GM23338 (cell line): ENCODE measurements at regions not wholly inside any gene's neighbourhood (a gene's known extent, or its start where the extent isn't known, plus 50 kb on each side); places are given as distances from the start of the nearest gene placed in this dataset.

ENCODE experiments used
- ATAC-seq: fragments of 200-7000 bp; cut with Tn5 transposase; 3 replicates; pipeline ENCODE4 v1.9.1; 2020
- DNase-seq: peaks from one replicate; pipeline ENCODE4 v3.0.0-alpha.2; 2015; ENCODE audit warnings: low spot score
- H2AFZ ChIP-seq: fragments of 200-600 bp; sonication (generic); 2 replicates; pipeline ENCODE4 v1.8.0; 2016; ENCODE audit warnings: antibody characterized with exemption, mild to moderate bottlenecking, moderate library complexity
- H3F3A ChIP-seq: fragments of 200-600 bp; sonication (generic); replicated peaks from 2 replicates; pipeline ENCODE4 v1.8.0; 2017; ENCODE audit warnings: antibody characterized with exemption, mixed run types, low read depth
- H3K27ac ChIP-seq: fragments of 200-600 bp; sonication (generic); 2 replicates; pipeline ENCODE4 v1.6.1; 2016; ENCODE audit warnings: low read depth
- H3K27me3 ChIP-seq: fragments of 200-600 bp; sonication (generic); 2 replicates; pipeline ENCODE4 v1.8.0; 2016; ENCODE audit warnings: mild to moderate bottlenecking, mixed run types, moderate library complexity; ENCODE audit not compliant: insufficient read depth
- H3K36me3 ChIP-seq: fragments of 200-600 bp; sonication (generic); 2 replicates; pipeline ENCODE4 v1.8.0; 2016; ENCODE audit warnings: mild to moderate bottlenecking; ENCODE audit not compliant: insufficient read depth
- H3K4me1 ChIP-seq: fragments of 200-600 bp; sonication (generic); 2 replicates; pipeline ENCODE4 v1.8.0; 2016; ENCODE audit warnings: mild to moderate bottlenecking, moderate library complexity; ENCODE audit not compliant: insufficient read depth
- H3K4me2 ChIP-seq: fragments of 200-600 bp; sonication (generic); 2 replicates; pipeline ENCODE4 v1.7.1; 2017; ENCODE audit warnings: mixed run types
- H3K4me3 ChIP-seq: fragments of 200-600 bp; sonication (generic); 2 replicates; pipeline ENCODE4 v1.6.1; 2016; ENCODE audit warnings: mixed run types
- H3K79me2 ChIP-seq: fragments of 200-600 bp; sonication (generic); replicated peaks from 2 replicates; pipeline ENCODE4 v1.8.0; 2017; ENCODE audit warnings: mild to moderate bottlenecking; ENCODE audit not compliant: insufficient read depth
- H3K9me2 ChIP-seq: fragments of 200-600 bp; sonication (generic); 2 replicates; pipeline ENCODE4 v1.8.0; 2017; ENCODE audit not compliant: insufficient read depth
- H4K20me1 ChIP-seq: fragments of 200-600 bp; sonication (generic); replicated peaks from 2 replicates; pipeline ENCODE4 v1.8.0; 2017; ENCODE audit warnings: mild to moderate bottlenecking; ENCODE audit not compliant: insufficient read depth
- H3K27ac Mint-ChIP-seq: 2 replicates; pipeline ENCODE4 v1.8.0; 2020; ENCODE audit warnings: inconsistent platforms, mild to moderate bottlenecking, moderate library complexity, mixed read lengths
- H3K27me3 Mint-ChIP-seq: 3 replicates; pipeline ENCODE4 v1.8.0; 2022; ENCODE audit warnings: low read depth, mild to moderate bottlenecking, moderate library complexity, mixed read lengths, inconsistent platforms; ENCODE audit not compliant: insufficient read depth, poor library complexity
- H3K36me3 Mint-ChIP-seq: 3 replicates; pipeline ENCODE4 v1.8.0; 2021; ENCODE audit warnings: low read depth, mild to moderate bottlenecking, inconsistent platforms, moderate library complexity, mixed read lengths
- H3K4me1 Mint-ChIP-seq: 3 replicates; pipeline ENCODE4 v1.8.0; 2020; ENCODE audit warnings: mild to moderate bottlenecking, inconsistent platforms, mixed read lengths
- H3K4me3 Mint-ChIP-seq: 3 replicates; pipeline ENCODE4 v1.8.0; 2021; ENCODE audit warnings: moderate library complexity, mild to moderate bottlenecking, inconsistent platforms, mixed read lengths
- H3K9me3 Mint-ChIP-seq: 3 replicates; pipeline ENCODE4 v1.8.0; 2020; ENCODE audit warnings: moderate library complexity, mild to moderate bottlenecking, inconsistent platforms, mixed read lengths
- CREB1 ChIP-seq: fragments of 250-450 bp; sonication (Bioruptor Pico); IDR thresholded peaks from 2 replicates; pipeline ENCODE4 v1.5.0; 2020; ENCODE audit warnings: low read depth, mild to moderate bottlenecking, moderate library complexity
- EZH2 ChIP-seq: fragments of 200-600 bp; sonication (generic); IDR thresholded peaks from one replicate; pipeline ENCODE4 v1.8.0; 2017; ENCODE audit warnings: antibody characterized with exemption, mild to moderate bottlenecking, low read depth; ENCODE audit not compliant: unreplicated experiment
- EZH2phosphoT487 ChIP-seq: fragments of 200-600 bp; sonication (generic); IDR thresholded peaks from one replicate; pipeline ENCODE4 v1.8.1; 2018; ENCODE audit warnings: antibody characterized with exemption; ENCODE audit not compliant: unreplicated experiment
- JUNB ChIP-seq: IDR thresholded peaks from one replicate; pipeline ENCODE4 v1.6.1; 2016; ENCODE audit warnings: antibody characterized with exemption; ENCODE audit not compliant: unreplicated experiment
- NANOG ChIP-seq: IDR thresholded peaks from 2 replicates; pipeline ENCODE4 v1.6.1; 2016; ENCODE audit warnings: antibody characterized with exemption, borderline replicate concordance
- POLR2AphosphoS5 ChIP-seq: IDR thresholded peaks from 2 replicates; pipeline ENCODE4 v1.6.1; 2016; ENCODE audit warnings: antibody characterized with exemption, low read depth
- STAT1 ChIP-seq: IDR thresholded peaks from one replicate; pipeline ENCODE4 v1.6.1; 2016; ENCODE audit warnings: antibody characterized with exemption; ENCODE audit not compliant: unreplicated experiment
- ZNF114 ChIP-seq: fragments of 250-450 bp; sonication (Bioruptor Pico); IDR thresholded peaks from 2 replicates; pipeline ENCODE4 v1.5.0; 2020; ENCODE audit warnings: mild to moderate bottlenecking, moderate library complexity
- ZNF331 ChIP-seq: fragments of 250-450 bp; sonication (Bioruptor Pico); IDR thresholded peaks from 2 replicates; pipeline ENCODE4 v1.5.0; 2020; ENCODE audit warnings: low read depth, mild to moderate bottlenecking, moderate library complexity
- TF ChIP-seq, protein P1 (sequence below): fragments of 250-450 bp; sonication (Bioruptor Pico); IDR thresholded peaks from 2 replicates; pipeline ENCODE4 v1.5.0; 2020; ENCODE audit warnings: mild to moderate bottlenecking, moderate library complexity
- TF ChIP-seq, protein P2 (sequence below): IDR thresholded peaks from one replicate; pipeline ENCODE4 v1.6.1; 2018; ENCODE audit warnings: antibody characterized with exemption; ENCODE audit not compliant: unreplicated experiment
- TF ChIP-seq, protein P3 (sequence below), 2 experiments: fragments of 200-600 bp in 1 of 2; sonication (generic) in 1 of 2; conservative IDR thresholded peaks; 2 replicates each; pipeline versions ENCODE4 v1.5.1 to v1.6.1; 2016 to 2017; ENCODE audit warnings: antibody characterized with exemption in 2 of 2, low read depth in 2 of 2, mild to moderate bottlenecking in 2 of 2, moderate library complexity in 1 of 2
- TF ChIP-seq, protein P4 (sequence below): IDR thresholded peaks from 2 replicates; pipeline ENCODE4 v1.6.1; 2016; ENCODE audit warnings: antibody characterized with exemption

DNA sequence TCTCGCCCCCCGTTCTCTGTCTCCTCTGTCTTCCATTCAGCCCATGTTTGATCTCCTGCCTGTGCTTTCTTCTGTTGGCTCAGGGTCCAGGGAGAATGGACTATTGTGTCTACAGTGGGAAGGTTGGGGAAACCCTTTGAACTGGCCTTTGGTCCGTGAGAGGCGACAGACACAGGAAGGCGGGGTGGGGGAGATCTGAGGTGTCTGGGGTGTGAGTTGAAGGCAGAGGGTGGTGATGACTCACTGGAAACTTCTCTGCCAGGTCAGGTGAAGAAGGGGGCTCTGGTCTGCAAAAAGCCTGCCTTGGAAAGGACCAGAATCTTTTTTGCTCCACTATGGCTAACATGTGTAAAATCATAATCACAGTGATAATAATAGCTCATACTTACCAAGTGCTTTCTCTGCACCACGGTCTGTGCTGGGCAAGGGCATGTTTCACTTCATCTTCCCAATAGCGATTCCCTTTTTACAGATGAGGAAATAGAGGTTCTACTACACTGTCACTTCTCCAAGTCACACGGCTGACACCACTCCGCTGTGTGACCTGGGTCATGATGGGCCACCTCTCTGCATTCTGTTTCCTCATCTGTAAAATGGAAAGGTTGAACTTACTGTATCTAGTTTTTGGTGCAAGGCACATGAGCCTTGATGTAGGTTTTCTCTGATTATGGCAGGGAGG lies 99.8 kb upstream of the ALX4 start:
- no peak overlapping the region for H3K4me3 Mint-ChIP-seq
- H3K4me1 ChIP-seq = no peaks in the 10 kb centered on the region
- H3K27ac ChIP-seq = no peak overlapping the region
- no peaks in the 10 kb centered on the region; the same call in 2 of the 3 replicates for H3K9me3 Mint-ChIP-seq
- no peaks in the 10 kb centered on the region for H3K36me3 Mint-ChIP-seq
- H3K79me2 ChIP-seq = no peaks in the 10 kb centered on the region
- no peaks in the 10 kb centered on the region for H3K9me2 ChIP-seq
- H3K4me1 Mint-ChIP-seq = no peaks in the 10 kb centered on the region
- no peaks in the 10 kb centered on the region for H3K27me3 ChIP-seq
- no peak for DNase-seq
- no peak for ATAC-seq
- no peak overlapping the region for H3K4me2 ChIP-seq
- peaks cover 8% of the 10 kb centered on the region for H3K27me3 Mint-ChIP-seq
- no peaks in the 10 kb centered on the region for H4K20me1 ChIP-seq
- H3K4me3 ChIP-seq = no peak overlapping the region
- no peaks in the 10 kb centered on the region for H3F3A ChIP-seq
- H3K36me3 ChIP-seq = no peaks in the 10 kb centered on the region
- no peak overlapping the region for H2AFZ ChIP-seq
- no peak overlapping the region for H3K27ac Mint-ChIP-seq
- TF ChIP-seq, protein P1, sequence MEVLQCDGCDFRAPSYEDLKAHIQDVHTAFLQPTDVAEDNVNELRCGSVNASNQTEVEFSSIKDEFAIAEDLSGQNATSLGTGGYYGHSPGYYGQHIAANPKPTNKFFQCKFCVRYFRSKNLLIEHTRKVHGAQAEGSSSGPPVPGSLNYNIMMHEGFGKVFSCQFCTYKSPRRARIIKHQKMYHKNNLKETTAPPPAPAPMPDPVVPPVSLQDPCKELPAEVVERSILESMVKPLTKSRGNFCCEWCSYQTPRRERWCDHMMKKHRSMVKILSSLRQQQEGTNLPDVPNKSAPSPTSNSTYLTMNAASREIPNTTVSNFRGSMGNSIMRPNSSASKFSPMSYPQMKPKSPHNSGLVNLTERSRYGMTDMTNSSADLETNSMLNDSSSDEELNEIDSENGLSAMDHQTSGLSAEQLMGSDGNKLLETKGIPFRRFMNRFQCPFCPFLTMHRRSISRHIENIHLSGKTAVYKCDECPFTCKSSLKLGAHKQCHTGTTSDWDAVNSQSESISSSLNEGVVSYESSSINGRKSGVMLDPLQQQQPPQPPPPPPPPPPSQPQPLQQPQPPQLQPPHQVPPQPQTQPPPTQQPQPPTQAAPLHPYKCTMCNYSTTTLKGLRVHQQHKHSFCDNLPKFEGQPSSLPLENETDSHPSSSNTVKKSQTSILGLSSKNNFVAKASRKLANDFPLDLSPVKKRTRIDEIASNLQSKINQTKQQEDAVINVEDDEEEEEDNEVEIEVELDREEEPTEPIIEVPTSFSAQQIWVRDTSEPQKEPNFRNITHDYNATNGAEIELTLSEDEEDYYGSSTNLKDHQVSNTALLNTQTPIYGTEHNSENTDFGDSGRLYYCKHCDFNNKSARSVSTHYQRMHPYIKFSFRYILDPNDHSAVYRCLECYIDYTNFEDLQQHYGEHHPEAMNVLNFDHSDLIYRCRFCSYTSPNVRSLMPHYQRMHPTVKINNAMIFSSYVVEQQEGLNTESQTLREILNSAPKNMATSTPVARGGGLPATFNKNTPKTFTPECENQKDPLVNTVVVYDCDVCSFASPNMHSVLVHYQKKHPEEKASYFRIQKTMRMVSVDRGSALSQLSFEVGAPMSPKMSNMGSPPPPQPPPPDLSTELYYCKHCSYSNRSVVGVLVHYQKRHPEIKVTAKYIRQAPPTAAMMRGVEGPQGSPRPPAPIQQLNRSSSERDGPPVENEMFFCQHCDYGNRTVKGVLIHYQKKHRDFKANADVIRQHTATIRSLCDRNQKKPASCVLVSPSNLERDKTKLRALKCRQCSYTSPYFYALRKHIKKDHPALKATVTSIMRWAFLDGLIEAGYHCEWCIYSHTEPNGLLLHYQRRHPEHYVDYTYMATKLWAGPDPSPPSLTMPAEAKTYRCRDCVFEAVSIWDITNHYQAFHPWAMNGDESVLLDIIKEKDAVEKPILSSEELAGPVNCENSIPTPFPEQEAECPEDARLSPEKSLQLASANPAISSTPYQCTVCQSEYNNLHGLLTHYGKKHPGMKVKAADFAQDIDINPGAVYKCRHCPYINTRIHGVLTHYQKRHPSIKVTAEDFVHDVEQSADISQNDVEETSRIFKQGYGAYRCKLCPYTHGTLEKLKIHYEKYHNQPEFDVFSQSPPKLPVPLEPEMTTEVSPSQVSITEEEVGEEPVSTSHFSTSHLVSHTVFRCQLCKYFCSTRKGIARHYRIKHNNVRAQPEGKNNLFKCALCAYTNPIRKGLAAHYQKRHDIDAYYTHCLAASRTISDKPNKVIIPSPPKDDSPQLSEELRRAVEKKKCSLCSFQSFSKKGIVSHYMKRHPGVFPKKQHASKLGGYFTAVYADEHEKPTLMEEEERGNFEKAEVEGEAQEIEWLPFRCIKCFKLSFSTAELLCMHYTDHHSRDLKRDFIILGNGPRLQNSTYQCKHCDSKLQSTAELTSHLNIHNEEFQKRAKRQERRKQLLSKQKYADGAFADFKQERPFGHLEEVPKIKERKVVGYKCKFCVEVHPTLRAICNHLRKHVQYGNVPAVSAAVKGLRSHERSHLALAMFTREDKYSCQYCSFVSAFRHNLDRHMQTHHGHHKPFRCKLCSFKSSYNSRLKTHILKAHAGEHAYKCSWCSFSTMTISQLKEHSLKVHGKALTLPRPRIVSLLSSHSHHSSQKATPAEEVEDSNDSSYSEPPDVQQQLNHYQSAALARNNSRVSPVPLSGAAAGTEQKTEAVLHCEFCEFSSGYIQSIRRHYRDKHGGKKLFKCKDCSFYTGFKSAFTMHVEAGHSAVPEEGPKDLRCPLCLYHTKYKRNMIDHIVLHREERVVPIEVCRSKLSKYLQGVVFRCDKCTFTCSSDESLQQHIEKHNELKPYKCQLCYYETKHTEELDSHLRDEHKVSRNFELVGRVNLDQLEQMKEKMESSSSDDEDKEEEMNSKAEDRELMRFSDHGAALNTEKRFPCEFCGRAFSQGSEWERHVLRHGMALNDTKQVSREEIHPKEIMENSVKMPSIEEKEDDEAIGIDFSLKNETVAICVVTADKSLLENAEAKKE (CRISPR knock-in tag) = no peak
- TF ChIP-seq CREB1 (CRISPR knock-in tag) (no peak), JUNB (no peak), NANOG (no peak), POLR2AphosphoS5 (no peak), EZH2phosphoT487 (no peak), ZNF114 (CRISPR knock-in tag) (no peak), ZNF331 (CRISPR knock-in tag) (no peak), EZH2 (no peak), STAT1 (no peak)
- TF ChIP-seq, protein P2, sequence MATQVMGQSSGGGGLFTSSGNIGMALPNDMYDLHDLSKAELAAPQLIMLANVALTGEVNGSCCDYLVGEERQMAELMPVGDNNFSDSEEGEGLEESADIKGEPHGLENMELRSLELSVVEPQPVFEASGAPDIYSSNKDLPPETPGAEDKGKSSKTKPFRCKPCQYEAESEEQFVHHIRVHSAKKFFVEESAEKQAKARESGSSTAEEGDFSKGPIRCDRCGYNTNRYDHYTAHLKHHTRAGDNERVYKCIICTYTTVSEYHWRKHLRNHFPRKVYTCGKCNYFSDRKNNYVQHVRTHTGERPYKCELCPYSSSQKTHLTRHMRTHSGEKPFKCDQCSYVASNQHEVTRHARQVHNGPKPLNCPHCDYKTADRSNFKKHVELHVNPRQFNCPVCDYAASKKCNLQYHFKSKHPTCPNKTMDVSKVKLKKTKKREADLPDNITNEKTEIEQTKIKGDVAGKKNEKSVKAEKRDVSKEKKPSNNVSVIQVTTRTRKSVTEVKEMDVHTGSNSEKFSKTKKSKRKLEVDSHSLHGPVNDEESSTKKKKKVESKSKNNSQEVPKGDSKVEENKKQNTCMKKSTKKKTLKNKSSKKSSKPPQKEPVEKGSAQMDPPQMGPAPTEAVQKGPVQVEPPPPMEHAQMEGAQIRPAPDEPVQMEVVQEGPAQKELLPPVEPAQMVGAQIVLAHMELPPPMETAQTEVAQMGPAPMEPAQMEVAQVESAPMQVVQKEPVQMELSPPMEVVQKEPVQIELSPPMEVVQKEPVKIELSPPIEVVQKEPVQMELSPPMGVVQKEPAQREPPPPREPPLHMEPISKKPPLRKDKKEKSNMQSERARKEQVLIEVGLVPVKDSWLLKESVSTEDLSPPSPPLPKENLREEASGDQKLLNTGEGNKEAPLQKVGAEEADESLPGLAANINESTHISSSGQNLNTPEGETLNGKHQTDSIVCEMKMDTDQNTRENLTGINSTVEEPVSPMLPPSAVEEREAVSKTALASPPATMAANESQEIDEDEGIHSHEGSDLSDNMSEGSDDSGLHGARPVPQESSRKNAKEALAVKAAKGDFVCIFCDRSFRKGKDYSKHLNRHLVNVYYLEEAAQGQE = no peak
- TF ChIP-seq, protein P3, sequence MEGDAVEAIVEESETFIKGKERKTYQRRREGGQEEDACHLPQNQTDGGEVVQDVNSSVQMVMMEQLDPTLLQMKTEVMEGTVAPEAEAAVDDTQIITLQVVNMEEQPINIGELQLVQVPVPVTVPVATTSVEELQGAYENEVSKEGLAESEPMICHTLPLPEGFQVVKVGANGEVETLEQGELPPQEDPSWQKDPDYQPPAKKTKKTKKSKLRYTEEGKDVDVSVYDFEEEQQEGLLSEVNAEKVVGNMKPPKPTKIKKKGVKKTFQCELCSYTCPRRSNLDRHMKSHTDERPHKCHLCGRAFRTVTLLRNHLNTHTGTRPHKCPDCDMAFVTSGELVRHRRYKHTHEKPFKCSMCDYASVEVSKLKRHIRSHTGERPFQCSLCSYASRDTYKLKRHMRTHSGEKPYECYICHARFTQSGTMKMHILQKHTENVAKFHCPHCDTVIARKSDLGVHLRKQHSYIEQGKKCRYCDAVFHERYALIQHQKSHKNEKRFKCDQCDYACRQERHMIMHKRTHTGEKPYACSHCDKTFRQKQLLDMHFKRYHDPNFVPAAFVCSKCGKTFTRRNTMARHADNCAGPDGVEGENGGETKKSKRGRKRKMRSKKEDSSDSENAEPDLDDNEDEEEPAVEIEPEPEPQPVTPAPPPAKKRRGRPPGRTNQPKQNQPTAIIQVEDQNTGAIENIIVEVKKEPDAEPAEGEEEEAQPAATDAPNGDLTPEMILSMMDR (conservative IDR thresholded peaks at IDR 0.05; ENCODE audit: low read depth in 2 of 2) = no peak
- TF ChIP-seq, protein P4, sequence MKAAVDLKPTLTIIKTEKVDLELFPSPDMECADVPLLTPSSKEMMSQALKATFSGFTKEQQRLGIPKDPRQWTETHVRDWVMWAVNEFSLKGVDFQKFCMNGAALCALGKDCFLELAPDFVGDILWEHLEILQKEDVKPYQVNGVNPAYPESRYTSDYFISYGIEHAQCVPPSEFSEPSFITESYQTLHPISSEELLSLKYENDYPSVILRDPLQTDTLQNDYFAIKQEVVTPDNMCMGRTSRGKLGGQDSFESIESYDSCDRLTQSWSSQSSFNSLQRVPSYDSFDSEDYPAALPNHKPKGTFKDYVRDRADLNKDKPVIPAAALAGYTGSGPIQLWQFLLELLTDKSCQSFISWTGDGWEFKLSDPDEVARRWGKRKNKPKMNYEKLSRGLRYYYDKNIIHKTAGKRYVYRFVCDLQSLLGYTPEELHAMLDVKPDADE = no peak
